Superior temporal gyrus (tissue), 1 donor: ENCODE measurements at regions not wholly inside any gene's neighbourhood (a gene's known extent, or its start where the extent isn't known, plus 50 kb on each side); places are given as distances from the start of the nearest gene placed in this dataset.
"Not testable (repeated sequence)": the region's sequence is repeated elsewhere in the genome, so short reads cannot be mapped to it uniquely, and the experiment has no call there.

Source experiments
- DNase-seq: peaks from one replicate; pipeline ENCODE4 v3.0.0-alpha.2; 2016; ENCODE audit errors: extremely low spot score

GRCh38 chr3:145536461-145536860 is 624.5 kb downstream of the PLOD2 start:
- no peak for DNase-seq

GRCh38 chr3:145550522-145550921 is 610.5 kb downstream of the PLOD2 start:
- DNase-seq = no peak

GRCh38 chr3:145557405-145557804 is 603.6 kb downstream of the PLOD2 start:
- DNase-seq = no peak

GRCh38 chr3:145578471-145578870 is 582.5 kb downstream of the PLOD2 start:
- DNase-seq = no peak

GRCh38 chr3:145581694-145582093 is 579.3 kb downstream of the PLOD2 start:
- no peak for DNase-seq

GRCh38 chr3:145604851-145605250 is 556.1 kb downstream of the PLOD2 start:
- no peak for DNase-seq

GRCh38 chr3:145620002-145620401 is 541.0 kb downstream of the PLOD2 start:
- DNase-seq = peak; percentile 67

GRCh38 chr3:145620486-145620885 is 540.5 kb downstream of the PLOD2 start:
- DNase-seq = no peak

- DNase-seq = no peak
These were observed 537.6 kb downstream of the PLOD2 start for GRCh38 chr3:145623349-145623748.

- no peak for DNase-seq
These were observed 532.8 kb downstream of the PLOD2 start for GRCh38 chr3:145628211-145628610.

- DNase-seq = no peak
These were observed 523.9 kb downstream of the PLOD2 start for GRCh38 chr3:145637105-145637504.

- no peak for DNase-seq
These were observed 521.9 kb downstream of the PLOD2 start for GRCh38 chr3:145639003-145639606.

- DNase-seq = no peak
These were observed 521.1 kb downstream of the PLOD2 start for GRCh38 chr3:145639875-145640274.

GRCh38 chr3:145648396-145648795 is 512.6 kb downstream of the PLOD2 start:
- DNase-seq = no peak

GRCh38 chr3:145649368-145649887 is 511.6 kb downstream of the PLOD2 start:
- DNase-seq = no peak

- no peak for DNase-seq
These were observed 510.8 kb downstream of the PLOD2 start for GRCh38 chr3:145650170-145650569.

GRCh38 chr3:145671121-145671520 is 489.9 kb downstream of the PLOD2 start:
- no peak for DNase-seq

GRCh38 chr3:145673838-145674237 is 487.1 kb downstream of the PLOD2 start:
- DNase-seq = no peak

- no peak for DNase-seq
These were observed 482.6 kb downstream of the PLOD2 start for GRCh38 chr3:145678401-145678800.

GRCh38 chr3:145681181-145681580 is 479.8 kb downstream of the PLOD2 start:
- no peak for DNase-seq

GRCh38 chr3:145687978-145688377 is 473.0 kb downstream of the PLOD2 start:
- DNase-seq = not testable (repeated sequence)

GRCh38 chr3:145692751-145693150 is 468.2 kb downstream of the PLOD2 start:
- DNase-seq = no peak

GRCh38 chr3:145696011-145696410 is 465.0 kb downstream of the PLOD2 start:
- no peak for DNase-seq

- DNase-seq = no peak
These were observed 462.7 kb downstream of the PLOD2 start for GRCh38 chr3:145698250-145698649.
